Neural progenitor cell (in vitro differentiated cells): ENCODE measurements at regions not wholly inside any gene's neighbourhood (a gene's known extent, or its start where the extent isn't known, plus 50 kb on each side); places are given as distances from the start of the nearest gene placed in this dataset.

ENCODE experiments used
- CTCF ChIP-seq: fragments of 200-600 bp; sonication (generic); IDR thresholded peaks from 2 replicates; pipeline ENCODE4 v1.5.1; 2017; ENCODE audit warnings: antibody characterized with exemption, mild to moderate bottlenecking
- EZH2 ChIP-seq: fragments of 200-600 bp; sonication (generic); IDR thresholded peaks from 2 replicates; pipeline ENCODE4 v1.6.1; 2017; ENCODE audit warnings: antibody characterized with exemption, mild to moderate bottlenecking, moderate library complexity
- EZH2phosphoT487 ChIP-seq: fragments of 200-600 bp; sonication (generic); IDR thresholded peaks from 2 replicates; pipeline ENCODE4 v1.6.1; 2017; ENCODE audit warnings: antibody characterized with exemption

- peak; percentile 67 for TF ChIP-seq CTCF
- no peak for TF ChIP-seq EZH2
- no peak for TF ChIP-seq EZH2phosphoT487
These were observed 73.4 kb upstream of the EDNRA start for GRCh38 chr4:147407261-147408045.
